Prostate gland (tissue), 2 donors: ENCODE measurements at regions not wholly inside any gene's neighbourhood (a gene's known extent, or its start where the extent isn't known, plus 50 kb on each side); places are given as distances from the start of the nearest gene placed in this dataset.

Experiments
- CTCF ChIP-seq, 4 experiments: fragments of 200-600 bp in 2 of 4; fragments of 450-650 bp in 2 of 4; sonication (generic) in 2 of 4; IDR thresholded peaks; 1 replicate in 3 of 4; 2 replicates in 1 of 4; pipeline ENCODE4 v1.5.1; 2016 to 2019; ENCODE audit warnings: antibody characterized with exemption in 4 of 4, mild to moderate bottlenecking in 2 of 4, moderate library complexity in 2 of 4
- POLR2AphosphoS5 ChIP-seq: sonication (generic); formaldehyde crosslinking; IDR thresholded peaks from one replicate; pipeline ENCODE4 v1.6.1; 2017; ENCODE audit warnings: antibody characterized with exemption

GRCh38 chr4:123701131-123701575, 304.6 kb downstream of the SPRY1 start:
- TF ChIP-seq CTCF (IDR thresholded peaks at IDR 0.05) (no peak), POLR2AphosphoS5 (no peak)
